B cell (primary cell): ENCODE measurements at regions not wholly inside any gene's neighbourhood (a gene's known extent, or its start where the extent isn't known, plus 50 kb on each side); places are given as distances from the start of the nearest gene placed in this dataset.

ENCODE experiments used
- ATAC-seq: fragments of 200-7000 bp; cut with Tn5 transposase; one replicate; pipeline ENCODE4 v1.10.0; 2021; ENCODE audit warnings: low read depth, mild to moderate bottlenecking, moderate number of reproducible peaks, moderate library complexity
- CTCF ChIA-PET: fragments of 350-600 bp; sonication (Branson Sonifier 250); formaldehyde crosslinking; loops from one replicate; lab custom pipeline; 2021; ENCODE audit warnings: antibody characterized with exemption, inconsistent platforms; lab: Charles Lee
- POLR2A ChIA-PET: fragments of 350-600 bp; sonication (Branson Sonifier 250); formaldehyde crosslinking; loops from one replicate; lab custom pipeline; 2021; ENCODE audit warnings: antibody characterized with exemption; lab: Charles Lee
- DNase-seq: peaks from one replicate; pipeline ENCODE4 v3.0.0; 2013
- H2AFZ ChIP-seq: 2 replicates; pipeline ENCODE4 v1.6.1; 2012; ENCODE audit warnings: mild to moderate bottlenecking, low read depth, low read length; ENCODE audit not compliant: insufficient read depth, poor library complexity, severe bottlenecking
- H3K27ac ChIP-seq, 2 donors: 1 replicate in 1 of 2; 2 replicates in 1 of 2; pipeline ENCODE4 v1.5.1; 2012 to 2013; ENCODE audit warnings: low read length in 2 of 2, mild to moderate bottlenecking in 2 of 2, moderate library complexity in 1 of 2
- H3K27me3 ChIP-seq, 4 experiments: fragments of 200-600 bp in 1 of 4; sonication (generic) in 1 of 4; replicated peaks in 1 of 4; 1 replicate in 2 of 4; 2 replicates in 2 of 4; pipeline versions ENCODE4 v1.6.1 to v1.7.0; 2013 to 2016; ENCODE audit warnings: low read length in 3 of 4, mild to moderate bottlenecking in 2 of 4, mixed read lengths in 1 of 4, moderate library complexity in 1 of 4; ENCODE audit not compliant: insufficient read depth in 4 of 4, control insufficient read depth in 3 of 4; ENCODE audit errors: control extremely low read depth in 1 of 4
- H3K36me3 ChIP-seq, 2 experiments: replicated peaks in 1 of 2; 1 replicate in 1 of 2; 2 replicates in 1 of 2; pipeline versions ENCODE4 v1.6.1 to v1.7.1; 2013; ENCODE audit warnings: low read length in 1 of 2; ENCODE audit not compliant: insufficient read depth in 2 of 2, control insufficient read depth in 1 of 2; ENCODE audit errors: control extremely low read depth in 1 of 2, extremely low read depth in 1 of 2
- H3K4me1 ChIP-seq, 2 donors: fragments of 200-600 bp in 1 of 2; sonication (generic) in 1 of 2; 1 replicate in 1 of 2; 2 replicates in 1 of 2; pipeline versions ENCODE4 v1.5.1 to v1.6.1; 2013 to 2017; ENCODE audit warnings: low read length in 2 of 2; ENCODE audit not compliant: control insufficient read depth in 2 of 2, insufficient read depth in 2 of 2
- H3K4me2 ChIP-seq: replicated peaks from 2 replicates; pipeline ENCODE3; 2012; ENCODE audit warnings: mild to moderate bottlenecking, low read depth, low read length; ENCODE audit not compliant: poor library complexity, severe bottlenecking
- H3K4me3 ChIP-seq, 5 experiments: fragments of 200-600 bp in 1 of 5; sonication (generic) in 1 of 5; 1 replicate in 3 of 5; 2 replicates in 2 of 5; pipeline versions ENCODE4 v1.5.1 to v1.7.0; 2011 to 2016; ENCODE audit warnings: low read length in 4 of 5, mild to moderate bottlenecking in 4 of 5, low read depth in 2 of 5, control low read depth in 1 of 5, moderate library complexity in 1 of 5; ENCODE audit not compliant: insufficient read depth in 1 of 5; ENCODE audit errors: control extremely low read depth in 1 of 5, extremely low read depth in 1 of 5
- H3K79me2 ChIP-seq: fragments of 200-600 bp; sonication (generic); one replicate; pipeline ENCODE4 v1.6.0; 2016; ENCODE audit warnings: low read length; ENCODE audit not compliant: control insufficient read depth, insufficient read depth
- H3K9ac ChIP-seq: fragments of 200-600 bp; sonication (generic); 2 replicates; pipeline ENCODE4 v1.6.1; 2017; ENCODE audit warnings: mild to moderate bottlenecking, low read length, moderate library complexity
- H3K9me3 ChIP-seq, 3 donors: one replicate each; pipeline versions ENCODE4 v1.6.1 to v1.7.1; 2013; ENCODE audit warnings: low read length in 2 of 3; ENCODE audit not compliant: control insufficient read depth in 2 of 3, insufficient read depth in 1 of 3; ENCODE audit errors: control extremely low read depth in 1 of 3
- H4K20me1 ChIP-seq: 2 replicates; pipeline ENCODE4 v1.6.0; 2012; ENCODE audit warnings: mild to moderate bottlenecking, low read length; ENCODE audit not compliant: insufficient read depth, control insufficient read depth, poor library complexity, severe bottlenecking
- H3K27ac Mint-ChIP-seq: one replicate; pipeline ENCODE4 v1.8.0; 2021; ENCODE audit warnings: mixed read lengths
- H3K27me3 Mint-ChIP-seq: one replicate; pipeline ENCODE4 v1.8.0; 2021; ENCODE audit warnings: mixed read lengths
- H3K4me1 Mint-ChIP-seq: one replicate; pipeline ENCODE4 v1.8.0; 2021; ENCODE audit warnings: mixed read lengths
- H3K4me3 Mint-ChIP-seq: one replicate; pipeline ENCODE4 v1.8.0; 2021; ENCODE audit warnings: mixed read lengths
- H3K9me3 Mint-ChIP-seq: one replicate; pipeline ENCODE4 v1.8.0; 2022; ENCODE audit warnings: mixed read lengths; ENCODE audit not compliant: insufficient read depth
- CTCF ChIP-seq: fragments of 200-600 bp; IDR thresholded peaks from one replicate; pipeline ENCODE4 v1.8.0; 2022; ENCODE audit warnings: antibody characterized with exemption, mild to moderate bottlenecking
- EZH2 ChIP-seq: IDR thresholded peaks from 2 replicates; pipeline ENCODE4 v1.6.1; 2012; ENCODE audit warnings: borderline replicate concordance, low read depth, mild to moderate bottlenecking, moderate library complexity, low read length; ENCODE audit not compliant: insufficient read depth, poor library complexity, severe bottlenecking
- WGBS: methylation state at CpG from one replicate; pipeline ENCODE4 v1.1.5; 2013; ENCODE audit warnings: missing lambda C conversion rate; ENCODE audit not compliant: insufficient coverage; 5-methylcytosine and 5-hydroxymethylcytosine counted together
- intact Hi-C: fragments of 100-400 bp; cut with micrococcal nuclease; formaldehyde crosslinking; loops from one replicate; pipeline ENCODE4 v1.10.0; 2022

- no peaks in the 10 kb centered on the region for H3K27me3 ChIP-seq
- H3K9ac ChIP-seq, result no peak overlapping the region
- H4K20me1 ChIP-seq, result no peaks in the 10 kb centered on the region
- no peaks in the 10 kb centered on the region for H3K4me1 ChIP-seq
- Mint-ChIP-seq H3K4me1 (no peaks in the 10 kb centered on the region), H3K4me3 (no peak overlapping the region), H3K27ac (no peak overlapping the region), H3K9me3 (peaks cover 10% of the 10 kb centered on the region), H3K27me3 (no peaks in the 10 kb centered on the region)
- no peaks in the 10 kb centered on the region for H3K36me3 ChIP-seq
- H3K27ac ChIP-seq, result no peak overlapping the region
- DNase-seq (no peak), ATAC-seq (no peak)
- intact Hi-C loops, result no loop called here
- H3K79me2 ChIP-seq, result no peaks in the 10 kb centered on the region
- TF ChIP-seq EZH2, result no peak
- H3K4me3 ChIP-seq, result no peak overlapping the region
- WGBS, result no CpG with 5 or more reads among the region's 2 CpGs
- no peak overlapping the region for H3K4me2 ChIP-seq
- H3K9me3 ChIP-seq, result peaks cover 0 to 5% (median 3%) of the 10 kb centered on the region in 3 donors
- ChIA-PET POLR2A (no interaction called here), CTCF (no interaction called here)
- no peak overlapping the region for H2AFZ ChIP-seq
These were observed 614.2 kb upstream of the COBL start for GRCh38 chr7:51930834-51931233.

- Histone ChIP-seq H2AFZ (no peak overlapping the region), H3K4me1 (no peaks in the 10 kb centered on the region), H3K27me3 (no peaks in the 10 kb centered on the region), H3K79me2 (no peaks in the 10 kb centered on the region), H3K36me3 (no peaks in the 10 kb centered on the region), H3K4me2 (no peak overlapping the region), H4K20me1 (no peaks in the 10 kb centered on the region), H3K9ac (no peak overlapping the region), H3K27ac (no peak overlapping the region), H3K9me3 (peaks cover 0 to 5% (median 3%) of the 10 kb centered on the region in 3 donors), H3K4me3 (no peak overlapping the region)
- WGBS, result no CpG with 5 or more reads among the region's 2 CpGs
- H3K9me3 Mint-ChIP-seq, result peaks cover 10% of the 10 kb centered on the region
- DNase-seq (no peak), ATAC-seq (no peak)
- H3K4me1 Mint-ChIP-seq, result no peaks in the 10 kb centered on the region
- H3K27me3 Mint-ChIP-seq, result no peaks in the 10 kb centered on the region
- intact Hi-C loops, result no loop called here
- no peak for TF ChIP-seq CTCF
- TF ChIP-seq EZH2, result no peak
- POLR2A ChIA-PET, result no interaction called here
- no peak overlapping the region for H3K4me3 Mint-ChIP-seq
- no peak overlapping the region for H3K27ac Mint-ChIP-seq
- CTCF ChIA-PET, result no interaction called here
These were observed 613.2 kb upstream of the COBL start for GRCh38 chr7:51929818-51930217.
